ENCODE measurements at regions not wholly inside any gene's neighbourhood (a gene's known extent, or its start where the extent isn't known, plus 50 kb on each side); places are given as distances from the start of the nearest gene placed in this dataset.
A peak's percentile ranks its signal among the peaks of the same experiment; 100 is the strongest.

DNA sequence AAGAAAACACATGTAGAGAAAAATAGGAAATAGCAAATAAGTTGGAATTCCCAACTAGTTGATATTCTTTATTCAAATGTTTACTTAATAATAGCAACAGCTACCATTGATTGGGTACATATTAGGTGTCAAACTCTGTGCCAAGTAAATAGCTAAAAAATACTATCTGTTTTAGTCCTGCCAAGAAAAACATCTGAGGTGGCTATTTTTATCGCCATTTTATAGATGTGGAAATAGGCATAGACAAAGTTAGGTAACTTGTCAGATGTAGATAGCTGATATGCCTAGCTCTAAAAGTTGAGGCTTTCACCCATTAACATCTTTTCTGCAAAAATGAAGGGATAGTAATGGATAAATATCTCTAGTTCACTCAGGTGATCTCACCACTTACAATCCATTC lies 549.2 kb upstream of the ID4 start:
- Histone ChIP-seq H3K4me1 (ENCODE audit: insufficient read depth, low read length) (peaks cover 20% of the 10 kb centered on the region), H3K9me2 (replicated peaks; ENCODE audit: low read length) (no peaks in the 10 kb centered on the region), H2AFZ (ENCODE audit: low read length) (no peak overlapping the region), H3K36me3 (ENCODE audit: low read depth, low read length) (no peaks in the 10 kb centered on the region), H3K27me3 (ENCODE audit: low read length) (no peaks in the 10 kb centered on the region), H3K27ac (ENCODE audit: low read length) (no peak overlapping the region), H4K20me1 (ENCODE audit: low read length) (no peaks in the 10 kb centered on the region), H3K9me3 (ENCODE audit: low read length) (no peaks in the 10 kb centered on the region), H3K9ac (ENCODE audit: low read length) (no peak overlapping the region), H3F3A (ENCODE audit: low read length, unreplicated experiment) (no peaks in the 10 kb centered on the region), H3K4me2 (ENCODE audit: low read length) (no peak overlapping the region), H3K4me3 (ENCODE audit: low read length) (no peak overlapping the region), H3K79me2 (ENCODE audit: low read length) (no peaks in the 10 kb centered on the region)
- no TSS peak for BruUV-seq (replicated peaks)
- ChIA-PET CTCF (no interaction called here), POLR2A (ENCODE audit: unreplicated experiment) (no interaction called here)
- ATAC-seq (no peak), DNase-seq (no peak)
- intact Hi-C loops (cut with micrococcal nuclease), result no loop called here
- TF ChIP-seq, protein P1, sequence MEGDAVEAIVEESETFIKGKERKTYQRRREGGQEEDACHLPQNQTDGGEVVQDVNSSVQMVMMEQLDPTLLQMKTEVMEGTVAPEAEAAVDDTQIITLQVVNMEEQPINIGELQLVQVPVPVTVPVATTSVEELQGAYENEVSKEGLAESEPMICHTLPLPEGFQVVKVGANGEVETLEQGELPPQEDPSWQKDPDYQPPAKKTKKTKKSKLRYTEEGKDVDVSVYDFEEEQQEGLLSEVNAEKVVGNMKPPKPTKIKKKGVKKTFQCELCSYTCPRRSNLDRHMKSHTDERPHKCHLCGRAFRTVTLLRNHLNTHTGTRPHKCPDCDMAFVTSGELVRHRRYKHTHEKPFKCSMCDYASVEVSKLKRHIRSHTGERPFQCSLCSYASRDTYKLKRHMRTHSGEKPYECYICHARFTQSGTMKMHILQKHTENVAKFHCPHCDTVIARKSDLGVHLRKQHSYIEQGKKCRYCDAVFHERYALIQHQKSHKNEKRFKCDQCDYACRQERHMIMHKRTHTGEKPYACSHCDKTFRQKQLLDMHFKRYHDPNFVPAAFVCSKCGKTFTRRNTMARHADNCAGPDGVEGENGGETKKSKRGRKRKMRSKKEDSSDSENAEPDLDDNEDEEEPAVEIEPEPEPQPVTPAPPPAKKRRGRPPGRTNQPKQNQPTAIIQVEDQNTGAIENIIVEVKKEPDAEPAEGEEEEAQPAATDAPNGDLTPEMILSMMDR (conservative IDR thresholded peaks at IDR 0.05; ENCODE audit: low read depth, low read length), result no peak
- TF ChIP-seq EZH2phosphoT487 (IDR thresholded peaks at IDR 0.05; ENCODE audit: borderline replicate concordance, low read length) (no peak), EZH2 (IDR thresholded peaks at IDR 0.05; ENCODE audit: low read length, unreplicated experiment) (no peak)

DNA sequence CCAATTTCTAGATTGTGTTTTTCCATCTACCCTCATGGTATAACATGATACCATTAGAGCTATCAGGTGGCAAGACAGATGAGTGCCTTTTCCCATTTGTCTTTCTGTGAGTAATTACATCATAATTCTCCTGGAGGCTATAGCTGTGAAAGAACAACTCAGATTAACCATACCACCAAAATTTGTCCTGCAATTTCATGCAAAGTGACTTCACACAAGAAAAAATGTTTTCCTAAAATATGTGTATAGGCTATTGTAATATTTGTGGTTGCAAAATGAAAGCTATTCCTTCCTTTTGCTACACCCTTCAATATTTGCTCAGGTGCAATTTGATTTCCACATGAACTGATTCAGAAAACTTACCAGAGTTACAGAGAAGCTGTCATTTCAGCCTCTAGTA lies 547.7 kb upstream of the ID4 start:
- intact Hi-C loops (cut with micrococcal nuclease), result no loop called here
- peak; percentile 62 for DNase-seq
- H3K79me2 ChIP-seq (ENCODE audit: low read length), result no peaks in the 10 kb centered on the region
- H3F3A ChIP-seq (ENCODE audit: low read length, unreplicated experiment), result no peaks in the 10 kb centered on the region
- no peaks in the 10 kb centered on the region for H3K9me2 ChIP-seq (replicated peaks; ENCODE audit: low read length)
- peak overlapping the region; percentile 47 for H3K4me3 ChIP-seq (ENCODE audit: low read length)
- POLR2A ChIA-PET (ENCODE audit: unreplicated experiment), result no interaction called here
- no TSS peak for BruUV-seq (replicated peaks)
- no peak overlapping the region for H3K27ac ChIP-seq (ENCODE audit: low read length)
- CTCF ChIA-PET, result no interaction called here
- ATAC-seq, result peak; percentile 74
- no peaks in the 10 kb centered on the region for H3K27me3 ChIP-seq (ENCODE audit: low read length)
- peak overlapping the region; percentile 66 for H2AFZ ChIP-seq (ENCODE audit: low read length)
- H3K4me1 ChIP-seq (ENCODE audit: insufficient read depth, low read length), result peaks cover 15% of the 10 kb centered on the region
- no peaks in the 10 kb centered on the region for H4K20me1 ChIP-seq (ENCODE audit: low read length)
- TF ChIP-seq EZH2phosphoT487 (IDR thresholded peaks at IDR 0.05; ENCODE audit: borderline replicate concordance, low read length) (no peak), EZH2 (IDR thresholded peaks at IDR 0.05; ENCODE audit: low read length, unreplicated experiment) (no peak)
- TF ChIP-seq, protein P1 (conservative IDR thresholded peaks at IDR 0.05; ENCODE audit: low read depth, low read length), result no peak
- no peak overlapping the region for H3K9ac ChIP-seq (ENCODE audit: low read length)
- no peaks in the 10 kb centered on the region for H3K9me3 ChIP-seq (ENCODE audit: low read length)
- H3K36me3 ChIP-seq (ENCODE audit: low read depth, low read length), result no peaks in the 10 kb centered on the region
- peak overlapping the region; percentile 69 for H3K4me2 ChIP-seq (ENCODE audit: low read length)

DNA sequence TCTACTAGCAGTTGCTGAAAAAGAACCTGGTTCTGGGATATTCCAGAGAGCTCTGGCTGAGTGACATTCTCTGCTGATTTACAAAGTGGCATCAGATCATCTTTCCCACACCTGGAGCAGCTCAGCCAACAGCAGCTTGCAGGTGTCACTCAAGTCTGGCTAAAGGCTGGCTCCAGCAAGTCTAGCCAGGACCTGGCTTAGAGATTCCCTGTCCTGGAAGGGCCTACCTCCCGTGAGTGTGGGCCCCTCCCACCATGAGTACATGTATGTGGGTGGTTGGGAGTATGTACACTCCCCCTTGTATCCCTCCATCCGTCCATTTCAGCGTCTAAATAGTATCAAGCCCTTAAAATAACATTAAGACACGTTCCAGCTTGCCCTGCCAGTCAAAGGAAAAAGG lies 539.3 kb upstream of the ID4 start:
- Histone ChIP-seq H3F3A (ENCODE audit: low read length, unreplicated experiment) (no peaks in the 10 kb centered on the region), H3K27ac (ENCODE audit: low read length) (no peak overlapping the region), H2AFZ (ENCODE audit: low read length) (no peak overlapping the region), H3K9ac (ENCODE audit: low read length) (no peak overlapping the region), H3K9me3 (ENCODE audit: low read length) (no peaks in the 10 kb centered on the region), H3K27me3 (ENCODE audit: low read length) (no peaks in the 10 kb centered on the region), H3K36me3 (ENCODE audit: low read depth, low read length) (no peaks in the 10 kb centered on the region), H3K9me2 (replicated peaks; ENCODE audit: low read length) (peaks cover 4% of the 10 kb centered on the region; the same call in 1 of the 2 replicates), H3K79me2 (ENCODE audit: low read length) (no peaks in the 10 kb centered on the region), H3K4me3 (ENCODE audit: low read length) (no peak overlapping the region), H3K4me1 (ENCODE audit: insufficient read depth, low read length) (peaks cover 15% of the 10 kb centered on the region), H3K4me2 (ENCODE audit: low read length) (no peak overlapping the region), H4K20me1 (ENCODE audit: low read length) (no peaks in the 10 kb centered on the region)
- no TSS peak for BruUV-seq (replicated peaks)
- ATAC-seq (no peak), DNase-seq (no peak)
- TF ChIP-seq, protein P1 (conservative IDR thresholded peaks at IDR 0.05; ENCODE audit: low read depth, low read length), result no peak
- POLR2A ChIA-PET (ENCODE audit: unreplicated experiment), result no interaction called here
- intact Hi-C loops (cut with micrococcal nuclease), result no loop called here
- CTCF ChIA-PET, result no interaction called here

All from PC-3 (cell line).